Thyroid gland (tissue), 4 donors: ENCODE measurements at regions not wholly inside any gene's neighbourhood (a gene's known extent, or its start where the extent isn't known, plus 50 kb on each side); places are given as distances from the start of the nearest gene placed in this dataset.

Source experiments
- DNase-seq, 2 donors: peaks; one replicate each; pipeline ENCODE4 v3.0.0-alpha.2; 2019
- H3K27ac ChIP-seq, 3 donors: fragments of 200-600 bp; sonication (generic); 1 replicate in 2 of 3; 2 replicates in 1 of 3; pipeline ENCODE4 v1.5.1; 2016 to 2019; ENCODE audit warnings: mild to moderate bottlenecking in 1 of 3, moderate library complexity in 1 of 3
- H3K27me3 ChIP-seq: fragments of 200-600 bp; sonication (generic); one replicate; pipeline ENCODE4 v1.5.1; 2019
- H3K36me3 ChIP-seq, 2 donors: fragments of 200-600 bp; sonication (generic); one replicate each; pipeline ENCODE4 v1.5.1; 2016 to 2019
- H3K4me1 ChIP-seq, 2 donors: fragments of 200-600 bp; sonication (generic); one replicate each; pipeline ENCODE4 v1.5.1; 2017 to 2019
- H3K4me3 ChIP-seq, 3 donors: fragments of 200-600 bp; sonication (generic); replicated peaks in 1 of 3; 1 replicate in 2 of 3; 2 replicates in 1 of 3; pipeline ENCODE4 v1.5.1; 2016; ENCODE audit warnings: mild to moderate bottlenecking in 1 of 3
- H3K9me3 ChIP-seq: fragments of 200-600 bp; sonication (generic); one replicate; pipeline ENCODE4 v1.5.1; 2017
- CTCF ChIP-seq, 6 experiments: fragments of 200-600 bp in 3 of 6; fragments of 450-650 bp in 3 of 6; sonication (generic) in 3 of 6; IDR thresholded peaks; one replicate each; pipeline ENCODE4 v1.5.1; 2016 to 2019; ENCODE audit warnings: antibody characterized with exemption in 6 of 6, mild to moderate bottlenecking in 2 of 6, inconsistent platforms in 1 of 6, moderate library complexity in 1 of 6
- POLR2A ChIP-seq, 2 donors: fragments of 450-650 bp; IDR thresholded peaks; one replicate each; pipeline ENCODE4 v1.6.1; 2017; ENCODE audit warnings: antibody characterized with exemption in 2 of 2, mild to moderate bottlenecking in 2 of 2, moderate library complexity in 1 of 2
- WGBS, 2 donors: methylation state at CpG; one replicate each; pipeline ENCODE4 v1.1.5; 2017; 5-methylcytosine and 5-hydroxymethylcytosine counted together
- intact Hi-C: fragments of 100-400 bp; cut with DNase I; formaldehyde crosslinking; loops from one replicate; pipeline ENCODE4 v1.15.1; 2023

GRCh38 chr21:18663663-18664062 lies 260.1 kb upstream of the TMPRSS15 start:
- Histone ChIP-seq H3K4me1 (no peaks in the 10 kb centered on the region), H3K4me3 (no peak overlapping the region), H3K9me3 (no peaks in the 10 kb centered on the region), H3K27ac (no peak overlapping the region), H3K36me3 (no peaks in the 10 kb centered on the region), H3K27me3 (no peaks in the 10 kb centered on the region)
- intact Hi-C loops, result no loop called here
- TF ChIP-seq POLR2A (IDR thresholded peaks at IDR 0.05), result no peak
- no peak for TF ChIP-seq CTCF (IDR thresholded peaks at IDR 0.05)
- 88 to 90% methylated on average over 3 of the region's 3 CpGs for WGBS, 2 donors
- no peak for DNase-seq

DNA sequence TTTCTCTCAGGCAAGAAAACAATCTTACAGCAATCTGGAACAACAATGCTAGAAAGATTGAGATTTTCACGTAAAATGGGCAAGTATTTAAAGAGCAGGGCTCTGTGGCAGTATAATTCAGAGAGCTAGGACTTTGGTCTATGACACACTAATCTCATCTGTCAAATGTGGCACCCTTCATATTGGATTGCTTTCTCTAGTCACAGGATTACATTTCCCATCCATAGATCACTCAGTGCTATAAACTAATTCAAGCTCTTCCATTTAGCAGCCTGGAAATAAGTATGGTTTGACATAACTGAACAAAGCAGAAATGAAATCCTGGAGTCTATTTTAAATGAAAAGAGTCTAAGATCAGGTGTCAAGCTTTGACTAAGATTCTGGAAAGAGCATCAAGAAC lies 263.1 kb upstream of the TMPRSS15 start:
- 76 to 81% methylated on average over 1 of the region's 1 CpG for WGBS, 2 donors
- TF ChIP-seq POLR2A (IDR thresholded peaks at IDR 0.05) (no peak), CTCF (IDR thresholded peaks at IDR 0.05) (no peak)

GRCh38 chr21:18673789-18674188 lies 270.2 kb upstream of the TMPRSS15 start:
- 81 to 86% methylated on average over 1 of the region's 1 CpG for WGBS, 2 donors
- no peak for TF ChIP-seq POLR2A (IDR thresholded peaks at IDR 0.05)
- TF ChIP-seq CTCF (IDR thresholded peaks at IDR 0.05), result no peak
- intact Hi-C loops, result no loop called here
- H3K36me3 ChIP-seq, result no peaks in the 10 kb centered on the region
- H3K4me1 ChIP-seq, result no peaks in the 10 kb centered on the region
- H3K27me3 ChIP-seq, result no peaks in the 10 kb centered on the region
- peaks cover 5% of the 10 kb centered on the region for H3K9me3 ChIP-seq
- no peak for DNase-seq
- H3K4me3 ChIP-seq, result no peak overlapping the region
- no peak overlapping the region for H3K27ac ChIP-seq

More for the DNA sequence above, 263.1 kb upstream of the TMPRSS15 start:
- H3K36me3 ChIP-seq, result no peaks in the 10 kb centered on the region
- intact Hi-C loops, result no loop called here
- no peaks in the 10 kb centered on the region for H3K4me1 ChIP-seq
- H3K9me3 ChIP-seq, result peaks cover 5% of the 10 kb centered on the region
- DNase-seq, result no peak
- no peaks in the 10 kb centered on the region for H3K27me3 ChIP-seq
- H3K27ac ChIP-seq, result no peak overlapping the region
- no peak overlapping the region for H3K4me3 ChIP-seq

- H3K36me3 ChIP-seq, result no peaks in the 10 kb centered on the region
- TF ChIP-seq POLR2A (IDR thresholded peaks at IDR 0.05), result no peak
- no peak for TF ChIP-seq CTCF (IDR thresholded peaks at IDR 0.05)
- no peaks in the 10 kb centered on the region for H3K27me3 ChIP-seq
- H3K9me3 ChIP-seq, result no peaks in the 10 kb centered on the region
- H3K27ac ChIP-seq, result no peak overlapping the region
- H3K4me3 ChIP-seq, result no peak overlapping the region
- H3K4me1 ChIP-seq, result no peaks in the 10 kb centered on the region
- intact Hi-C loops, result no loop called here
- DNase-seq, result no peak
Measured at GRCh38 chr21:18677632-18678031, 274.0 kb upstream of the TMPRSS15 start.

- no peak for DNase-seq
- 53 to 78% methylated on average over 3 of the region's 3 CpGs for WGBS, 2 donors
- intact Hi-C loops, result no loop called here
- TF ChIP-seq POLR2A (IDR thresholded peaks at IDR 0.05), result no peak
- TF ChIP-seq CTCF (IDR thresholded peaks at IDR 0.05), result no peak
- no peaks in the 10 kb centered on the region for H3K27me3 ChIP-seq
- no peak overlapping the region for H3K27ac ChIP-seq
- H3K4me3 ChIP-seq, result no peak overlapping the region
- H3K36me3 ChIP-seq, result no peaks in the 10 kb centered on the region
- H3K9me3 ChIP-seq, result no peaks in the 10 kb centered on the region
- no peaks in the 10 kb centered on the region for H3K4me1 ChIP-seq
Measured at GRCh38 chr21:18705971-18706370, 302.4 kb upstream of the TMPRSS15 start.
